Caco-2 (cell line): ENCODE measurements at regions not wholly inside any gene's neighbourhood (a gene's known extent, or its start where the extent isn't known, plus 50 kb on each side); places are given as distances from the start of the nearest gene placed in this dataset.

Experiments
- BruUV-seq: library from RNA; stranded (reverse); fragments of 400-500 nt; replicated peaks from 2 replicates; lab custom pipeline; 2021; lab: Mats Ljungman, UMichigan
- CTCF ChIA-PET: fragments of 300-600 bp; sonication (Branson Sonifier 250); formaldehyde crosslinking; loops from one replicate; lab custom pipeline; 2022; ENCODE audit warnings: antibody characterized with exemption; lab: Charles Lee
- POLR2A ChIA-PET: fragments of 300-600 bp; sonication (Branson Sonifier 250); formaldehyde crosslinking; loops from one replicate; lab custom pipeline; 2022; ENCODE audit warnings: antibody characterized with exemption; lab: Charles Lee
- DNase-seq, 2 experiments: peaks; one replicate each; pipeline versions ENCODE4 v3.0.0 to v3.0.0-alpha.2; 2020 to 2022
- H3K27me3 ChIP-seq: replicated peaks from 2 replicates; pipeline ENCODE4 v1.6.0; 2011; ENCODE audit warnings: low read length; ENCODE audit not compliant: control insufficient read depth, insufficient read depth
- H3K36me3 ChIP-seq: 2 replicates; pipeline ENCODE4 v1.5.1; 2011; ENCODE audit warnings: low read length; ENCODE audit not compliant: control insufficient read depth, insufficient read depth
- H3K4me1 ChIP-seq: fragments of 250-450 bp; sonication (Bioruptor Pico); 2 replicates; pipeline ENCODE4 v1.5.1; 2020; ENCODE audit warnings: mild to moderate bottlenecking
- H3K4me3 ChIP-seq: 2 replicates; pipeline ENCODE4 v1.5.1; 2011; ENCODE audit warnings: low read depth, mild to moderate bottlenecking, control low read depth, low read length
- H3K9me3 ChIP-seq: fragments of 250-450 bp; sonication (Bioruptor Pico); 2 replicates; pipeline ENCODE4 v1.5.1; 2020; ENCODE audit warnings: mild to moderate bottlenecking, moderate library complexity
- H3K27ac Mint-ChIP-seq: one replicate; pipeline ENCODE4 v1.8.0; 2022; ENCODE audit warnings: mixed read lengths; ENCODE audit not compliant: unreplicated experiment
- H3K27me3 Mint-ChIP-seq: one replicate; pipeline ENCODE4 v1.8.0; 2022; ENCODE audit warnings: mixed read lengths; ENCODE audit not compliant: insufficient read depth, unreplicated experiment
- H3K36me3 Mint-ChIP-seq: one replicate; pipeline ENCODE4 v1.8.0; 2022; ENCODE audit warnings: mild to moderate bottlenecking, mixed read lengths; ENCODE audit not compliant: insufficient read depth, unreplicated experiment
- H3K4me1 Mint-ChIP-seq: one replicate; pipeline ENCODE4 v1.8.0; 2022; ENCODE audit warnings: low read depth, mixed read lengths; ENCODE audit not compliant: unreplicated experiment
- H3K4me3 Mint-ChIP-seq: one replicate; pipeline ENCODE4 v1.8.0; 2022; ENCODE audit warnings: mild to moderate bottlenecking, moderate library complexity, mixed read lengths; ENCODE audit not compliant: unreplicated experiment
- H3K9me3 Mint-ChIP-seq: one replicate; pipeline ENCODE4 v1.8.0; 2022; ENCODE audit warnings: mixed read lengths; ENCODE audit not compliant: unreplicated experiment
- CTCF ChIP-seq, 2 experiments: fragments of 200-600 bp in 1 of 2; IDR thresholded peaks; 1 replicate in 1 of 2; 2 replicates in 1 of 2; pipeline versions ENCODE4 v1.5.1 to v1.8.0; 2011 to 2022; ENCODE audit warnings: antibody characterized with exemption in 1 of 2, control low read depth in 1 of 2, inconsistent platforms in 1 of 2, low read depth in 1 of 2, low read length in 1 of 2, mild to moderate bottlenecking in 1 of 2, moderate library complexity in 1 of 2; ENCODE audit not compliant: insufficient read depth in 1 of 2, severe bottlenecking in 1 of 2, unreplicated experiment in 1 of 2
- intact Hi-C: fragments of 100-400 bp; cut with micrococcal nuclease; formaldehyde crosslinking; loops from one replicate; pipeline ENCODE4 v1.10.0; 2022; ENCODE audit not compliant: unreplicated experiment

- TF ChIP-seq CTCF (IDR thresholded peaks at IDR 0.05; ENCODE audit: insufficient read depth in 1 of 2, low read depth in 1 of 2, low read length in 1 of 2, severe bottlenecking in 1 of 2, unreplicated experiment in 1 of 2), result peak; percentile 24 to 35
- Histone ChIP-seq H3K4me3 (no peak overlapping the region), H3K4me1 (no peaks in the 10 kb centered on the region; the same call in 1 of the 2 replicates), H3K36me3 (no peaks in the 10 kb centered on the region), H3K27me3 (no peaks in the 10 kb centered on the region), H3K9me3 (no peaks in the 10 kb centered on the region; the same call in 1 of the 2 replicates)
- Mint-ChIP-seq H3K4me3 (no peak overlapping the region), H3K27me3 (peaks cover 18% of the 10 kb centered on the region), H3K4me1 (no peaks in the 10 kb centered on the region), H3K9me3 (no peaks in the 10 kb centered on the region), H3K27ac (no peak overlapping the region), H3K36me3 (no peaks in the 10 kb centered on the region)
- POLR2A ChIA-PET, result no interaction called here
- DNase-seq, result peak in 1 of 2 experiments; percentile 29
- CTCF ChIA-PET, result interaction anchor here (0.6 to 1.3 kb wide), 3 partner anchors 10 to 118 kb away, joined by 3 to 7 read pairs (median 3); no protein-coding TSS in a partner anchor
- BruUV-seq, result no TSS peak
- intact Hi-C loops, result loop anchor here (1.0 kb wide), 2 partner anchors 320 to 551 kb away; no protein-coding TSS in a partner anchor
Observed at GRCh38 chr11:127470306-127470884, 469.8 kb upstream of the KIRREL3 start.

- POLR2A ChIA-PET, result no interaction called here
- Mint-ChIP-seq H3K36me3 (no peaks in the 10 kb centered on the region), H3K27ac (no peak overlapping the region), H3K27me3 (peaks cover 21% of the 10 kb centered on the region), H3K9me3 (no peaks in the 10 kb centered on the region), H3K4me3 (no peak overlapping the region), H3K4me1 (no peaks in the 10 kb centered on the region)
- no peak for TF ChIP-seq CTCF (IDR thresholded peaks at IDR 0.05; ENCODE audit: insufficient read depth in 1 of 2, low read depth in 1 of 2, low read length in 1 of 2, severe bottlenecking in 1 of 2, unreplicated experiment in 1 of 2)
- DNase-seq, result no peak
- H3K9me3 ChIP-seq, result no peaks in the 10 kb centered on the region
- H3K36me3 ChIP-seq, result no peaks in the 10 kb centered on the region
- CTCF ChIA-PET, result no interaction called here
- intact Hi-C loops, result no loop called here
- no peak overlapping the region for H3K4me3 ChIP-seq
- H3K4me1 ChIP-seq, result peaks cover 3% of the 10 kb centered on the region; the same call in 1 of the 2 replicates
- no TSS peak for BruUV-seq
- no peaks in the 10 kb centered on the region for H3K27me3 ChIP-seq
Observed at GRCh38 chr11:127464325-127464724, 463.8 kb upstream of the KIRREL3 start.

- CTCF ChIA-PET, result interaction anchor here (1.4 kb wide), 1 partner anchor 31 kb away, joined by 4 read pairs; no protein-coding TSS in a partner anchor
Observed at GRCh38 chr11:127462065-127462344, 461.4 kb upstream of the KIRREL3 start.

More at GRCh38 chr11:127462065-127462344, 461.4 kb upstream of the KIRREL3 start:
- no peak for TF ChIP-seq CTCF (IDR thresholded peaks at IDR 0.05; ENCODE audit: insufficient read depth in 1 of 2, low read depth in 1 of 2, low read length in 1 of 2, severe bottlenecking in 1 of 2, unreplicated experiment in 1 of 2)
- DNase-seq, result no peak
- no peaks in the 10 kb centered on the region for H3K9me3 ChIP-seq
- BruUV-seq, result no TSS peak
- Mint-ChIP-seq H3K36me3 (no peaks in the 10 kb centered on the region), H3K4me3 (no peak overlapping the region), H3K27me3 (peaks cover 21% of the 10 kb centered on the region), H3K9me3 (no peaks in the 10 kb centered on the region), H3K27ac (no peak overlapping the region), H3K4me1 (no peaks in the 10 kb centered on the region)
- no peaks in the 10 kb centered on the region for H3K36me3 ChIP-seq
- H3K4me3 ChIP-seq, result no peak overlapping the region
- POLR2A ChIA-PET, result no interaction called here
- intact Hi-C loops, result no loop called here
- H3K4me1 ChIP-seq, result peaks cover 3% of the 10 kb centered on the region; the same call in 1 of the 2 replicates
- no peaks in the 10 kb centered on the region for H3K27me3 ChIP-seq
